ENCODE measurements at regions not wholly inside any gene's neighbourhood (a gene's known extent, or its start where the extent isn't known, plus 50 kb on each side); places are given as distances from the start of the nearest gene placed in this dataset.

DNA sequence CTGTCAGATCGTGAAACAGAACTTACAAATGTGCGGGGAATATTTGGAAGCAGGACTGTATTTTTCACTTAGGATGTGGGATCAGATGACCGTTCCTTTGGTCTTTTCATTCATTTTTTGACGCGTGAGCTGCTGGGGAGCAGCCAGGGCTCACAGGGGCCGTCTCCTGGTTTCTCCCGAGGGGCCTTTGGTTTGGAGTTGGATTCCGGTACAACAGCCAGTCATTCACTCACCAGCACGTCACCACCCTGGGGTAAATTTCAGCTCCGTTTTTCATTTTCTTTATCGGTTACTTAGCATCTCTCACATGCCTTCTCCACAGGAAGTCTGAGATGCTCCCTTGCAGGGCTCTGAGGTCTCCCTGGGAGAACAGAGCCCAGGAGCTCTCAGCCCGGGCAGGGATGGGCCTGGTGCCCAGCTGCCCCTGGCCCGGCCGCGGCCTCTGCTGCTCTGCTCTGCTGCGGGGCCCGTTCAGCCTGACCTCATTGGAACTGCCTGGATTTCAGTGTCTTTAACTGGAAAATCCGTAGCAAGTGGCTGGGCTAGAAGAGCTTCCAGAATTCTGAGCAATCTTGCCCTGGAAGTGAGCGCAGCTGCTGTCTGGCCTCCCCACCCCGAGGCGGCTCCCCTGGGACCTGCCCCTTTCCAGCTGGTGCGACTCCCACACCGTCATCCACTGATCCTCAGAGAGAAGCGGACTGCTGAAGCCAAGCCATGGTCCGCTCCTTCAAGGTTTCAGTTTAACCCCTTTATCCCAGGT, 335.6 kb downstream of the EIPR1 start:
- no peak for TF ChIP-seq POLR2A (IDR thresholded peaks at IDR 0.05)
- TF ChIP-seq POLR2AphosphoS5 (IDR thresholded peaks at IDR 0.05) = no peak
- no peaks in the 10 kb centered on the region for H3K36me3 ChIP-seq
- no peaks in the 10 kb centered on the region for H3K9me3 ChIP-seq
- no peak for DNase-seq
- intact Hi-C loops (cut with DNase I; ENCODE audit: low total_unique reads) = no loop called here
- H3K27ac ChIP-seq = no peak overlapping the region
- no peaks in the 10 kb centered on the region for H3K27me3 ChIP-seq (replicated peaks in 1 of 7)
- H3K4me3 ChIP-seq = no peak overlapping the region
- 77 to 85% (median 80%) methylated on average over 24 to 25 of the region's 25 CpGs for WGBS, 5 donors
- peaks cover 0 to 5% (median 0%) of the 10 kb centered on the region in 6 donors for H3K4me1 ChIP-seq

DNA sequence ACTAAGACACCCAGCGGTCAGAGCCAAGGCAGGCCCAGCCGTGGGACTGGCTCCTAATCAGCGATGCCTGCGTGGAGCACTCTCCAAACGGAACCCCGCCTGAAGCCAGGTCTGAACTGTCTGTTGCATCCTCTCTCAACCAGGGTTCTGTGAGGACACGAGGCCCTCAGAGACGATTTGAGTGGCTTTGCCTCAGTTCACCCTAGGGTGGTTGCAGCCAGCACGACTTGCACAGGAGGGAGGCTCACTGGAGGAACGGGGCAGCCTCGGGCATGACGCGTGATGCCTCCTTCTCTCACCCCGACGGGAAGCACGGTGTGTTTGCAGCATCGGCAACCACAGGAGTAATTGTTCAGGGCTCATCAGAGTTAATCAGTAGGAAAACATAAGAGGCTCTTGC, 336.4 kb downstream of the EIPR1 start:
- no peak for DNase-seq

DNA sequence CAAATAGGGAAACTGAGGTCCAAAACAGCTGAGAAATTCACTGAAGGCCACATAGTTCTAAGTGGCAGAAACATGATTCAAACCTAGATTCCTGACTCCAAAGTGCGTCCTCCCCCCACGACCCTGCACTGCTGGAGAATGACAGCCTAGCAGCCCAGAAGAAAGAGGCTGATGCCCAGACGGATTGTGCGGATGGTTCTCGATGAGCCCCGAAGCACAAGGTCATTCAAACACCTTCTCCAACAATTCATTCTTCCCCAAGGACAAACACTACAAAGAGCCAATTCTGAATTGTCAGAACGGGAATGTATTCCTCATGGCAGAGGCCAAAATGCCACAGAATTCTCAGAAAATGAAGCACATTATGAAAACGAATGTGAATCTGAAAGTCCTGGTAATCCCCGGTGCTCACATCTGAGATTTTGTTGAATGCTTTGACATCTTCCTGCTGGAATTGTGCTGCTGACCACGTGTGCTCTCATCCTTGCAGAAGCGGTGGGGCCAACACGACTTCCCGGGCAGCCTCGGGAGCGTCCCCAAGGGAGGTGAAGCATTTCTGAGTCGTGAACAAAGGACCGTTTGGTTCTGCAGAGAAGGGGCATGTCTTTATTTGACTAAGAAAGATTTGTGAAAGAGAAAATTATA, 337.0 kb downstream of the EIPR1 start:
- H3K9me3 ChIP-seq = no peaks in the 10 kb centered on the region
- intact Hi-C loops (cut with DNase I; ENCODE audit: low total_unique reads) = no loop called here
- WGBS, 5 donors = 48 to 75% (median 67%) methylated on average over 17 of the region's 17 CpGs
- no peaks in the 10 kb centered on the region for H3K27me3 ChIP-seq (replicated peaks in 1 of 7)
- DNase-seq = no peak
- peaks cover 0 to 5% (median 0%) of the 10 kb centered on the region in 6 donors for H3K4me1 ChIP-seq
- H3K27ac ChIP-seq = no peak overlapping the region
- TF ChIP-seq CTCF (IDR thresholded peaks at IDR 0.05 in 8 of 11, conservative IDR thresholded peaks at IDR 0.05 in 3 of 11) (no peak), POLR2A (IDR thresholded peaks at IDR 0.05) (no peak), POLR2AphosphoS5 (IDR thresholded peaks at IDR 0.05) (no peak)
- no peak overlapping the region for H3K4me3 ChIP-seq
- no peaks in the 10 kb centered on the region for H3K36me3 ChIP-seq

More for the DNA sequence above, 336.4 kb downstream of the EIPR1 start:
- H3K9me3 ChIP-seq = no peaks in the 10 kb centered on the region
- 89 to 94% (median 93%) methylated on average over 16 to 17 of the region's 17 CpGs for WGBS, 5 donors
- intact Hi-C loops (cut with DNase I; ENCODE audit: low total_unique reads) = no loop called here
- peaks cover 0 to 5% (median 0%) of the 10 kb centered on the region in 6 donors for H3K4me1 ChIP-seq
- no peak for TF ChIP-seq POLR2AphosphoS5 (IDR thresholded peaks at IDR 0.05)
- no peak for TF ChIP-seq CTCF (IDR thresholded peaks at IDR 0.05 in 8 of 11, conservative IDR thresholded peaks at IDR 0.05 in 3 of 11)
- TF ChIP-seq POLR2A (IDR thresholded peaks at IDR 0.05) = no peak
- H3K27me3 ChIP-seq (replicated peaks in 1 of 7) = no peaks in the 10 kb centered on the region
- H3K36me3 ChIP-seq = no peaks in the 10 kb centered on the region
- H3K4me3 ChIP-seq = no peak overlapping the region
- no peak overlapping the region for H3K27ac ChIP-seq

GRCh38 chr2:3040066-3040428, 337.6 kb downstream of the EIPR1 start:
- Histone ChIP-seq H3K27me3 (replicated peaks in 1 of 7) (no peaks in the 10 kb centered on the region), H3K36me3 (no peaks in the 10 kb centered on the region), H3K4me3 (no peak overlapping the region), H3K4me1 (peaks cover 0 to 5% (median 0%) of the 10 kb centered on the region in 6 donors), H3K27ac (no peak overlapping the region), H3K9me3 (no peaks in the 10 kb centered on the region)
- intact Hi-C loops (cut with DNase I; ENCODE audit: low total_unique reads) = no loop called here
- 72 to 88% (median 80%) methylated on average over 2 of the region's 2 CpGs for WGBS, 5 donors
- no peak for DNase-seq
- TF ChIP-seq POLR2A (IDR thresholded peaks at IDR 0.05) (no peak), CTCF (IDR thresholded peaks at IDR 0.05 in 8 of 11, conservative IDR thresholded peaks at IDR 0.05 in 3 of 11) (no peak), POLR2AphosphoS5 (IDR thresholded peaks at IDR 0.05) (no peak)

All from spleen (tissue), 11 donors.